Mucosa of gallbladder (tissue), 1 donor: ENCODE measurements at regions not wholly inside any gene's neighbourhood (a gene's known extent, or its start where the extent isn't known, plus 50 kb on each side); places are given as distances from the start of the nearest gene placed in this dataset.

ENCODE experiments used
- DNase-seq: peaks from one replicate; pipeline ENCODE4 v3.0.0-alpha.2; 2020; ENCODE audit warnings: low spot score
- donor health status: DM: no; HTN: no; CAD: no.

DNA sequence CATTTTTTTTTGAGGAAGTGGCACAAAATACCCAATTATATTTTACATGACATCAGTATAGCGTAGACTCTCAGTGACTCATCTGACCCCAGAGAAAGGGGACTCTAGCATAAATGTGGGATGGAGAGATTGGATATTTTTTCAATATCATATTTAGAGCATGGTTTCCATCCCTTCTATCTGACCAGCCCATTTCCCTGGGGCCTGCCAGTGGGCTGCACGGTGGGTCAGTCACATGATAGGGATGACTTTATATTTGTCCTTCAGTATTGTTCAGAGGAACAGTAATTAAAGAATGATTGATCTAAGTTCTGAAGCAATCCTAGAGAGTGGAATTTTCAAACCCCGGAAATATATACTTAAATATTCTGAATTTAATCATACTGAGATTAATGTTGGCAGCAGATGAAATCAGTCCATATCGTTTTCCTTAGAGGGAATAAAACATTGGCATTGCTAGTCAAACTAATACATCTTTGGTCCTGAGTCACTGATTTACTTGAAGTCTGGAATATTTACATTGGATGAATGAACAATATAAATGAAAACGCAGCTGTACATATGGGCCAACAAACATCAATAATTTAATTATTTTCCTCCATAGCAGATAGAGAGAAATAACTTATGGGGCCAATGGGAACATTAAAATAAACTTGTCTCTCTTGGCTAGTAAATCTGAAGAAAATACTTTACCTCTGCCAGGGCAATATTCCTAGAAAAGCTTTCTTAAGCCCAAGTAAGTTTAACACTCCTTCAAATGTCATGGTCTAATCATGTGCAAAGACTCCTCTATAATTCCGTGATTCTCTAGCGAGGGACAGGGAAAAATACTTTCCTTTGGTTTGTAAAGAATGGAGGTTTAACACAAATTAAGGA is 563.6 kb upstream of the PKDCC start:
- DNase-seq: no peak

DNA sequence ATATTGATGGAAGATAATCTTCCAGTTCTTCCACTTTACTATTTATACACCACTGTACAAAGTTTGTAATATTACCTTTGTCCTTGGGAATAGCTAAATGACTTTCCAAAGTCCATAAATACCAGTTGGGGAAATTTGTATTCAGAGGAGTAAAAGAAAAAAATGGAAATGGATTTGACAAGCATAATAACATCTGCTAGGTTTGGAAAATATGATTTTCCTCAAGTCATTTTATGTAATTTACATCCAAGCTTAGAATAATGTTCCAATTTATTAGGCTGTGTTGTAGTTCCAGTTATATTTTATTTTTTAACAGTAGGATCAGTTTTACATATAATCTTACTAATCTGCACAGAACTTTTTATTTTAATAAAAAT is 563.0 kb upstream of the PKDCC start:
- DNase-seq: no peak

DNA sequence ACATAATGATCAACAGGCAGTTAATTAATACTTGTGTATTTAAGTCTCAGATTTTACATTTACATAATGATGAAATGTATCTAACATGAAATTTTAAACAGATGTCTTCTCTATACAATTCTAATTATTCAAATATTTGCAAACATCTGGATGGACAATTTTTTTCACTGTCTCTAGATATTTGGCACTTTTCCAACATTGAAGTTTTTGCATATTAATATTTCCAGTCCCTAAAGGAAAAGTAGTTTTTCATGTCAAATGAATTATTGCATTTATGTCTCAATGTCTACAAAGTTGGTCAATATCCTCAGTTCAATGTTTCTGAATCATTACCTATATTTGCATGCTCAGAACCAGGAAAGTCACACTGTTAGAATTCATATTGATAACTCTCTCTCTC is 560.9 kb upstream of the PKDCC start:
- DNase-seq: no peak

DNA sequence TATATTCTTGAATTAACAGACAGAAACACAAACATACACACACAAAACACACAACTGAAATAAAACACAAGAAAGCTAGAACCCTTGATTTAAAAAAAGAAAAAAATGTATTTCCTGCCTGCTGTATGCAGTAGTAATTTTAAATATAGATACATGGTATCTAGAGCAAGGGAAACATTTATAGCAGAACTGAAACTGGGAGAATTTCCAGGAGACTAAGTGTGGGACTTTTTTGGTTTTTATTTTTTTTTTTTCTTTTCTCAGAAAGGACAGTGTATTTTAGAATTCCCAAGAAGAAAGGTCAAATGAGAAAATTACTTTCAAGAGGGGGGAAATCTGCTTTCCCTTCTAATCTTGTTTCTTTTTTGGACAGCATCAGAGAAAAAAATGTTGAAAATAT is 558.9 kb upstream of the PKDCC start:
- no peak for DNase-seq

DNA sequence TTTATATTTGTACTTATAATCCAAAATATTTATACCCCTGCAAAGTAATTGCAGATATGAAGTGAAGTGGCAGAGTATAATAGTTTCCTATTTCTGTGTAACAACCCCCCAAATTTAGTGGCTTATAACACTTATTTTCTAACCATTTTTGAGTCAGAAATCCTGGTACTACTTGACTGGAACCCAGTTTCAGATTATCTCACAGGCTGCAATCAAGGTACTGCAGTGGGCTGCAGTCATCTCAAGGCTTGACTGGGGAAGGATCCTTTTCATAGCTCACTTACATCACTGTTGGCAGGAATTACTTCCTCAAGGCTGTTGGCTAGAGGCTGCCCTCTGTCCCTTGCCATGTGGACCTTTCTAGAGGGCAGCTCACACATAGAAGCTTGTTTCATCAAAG is 558.2 kb upstream of the PKDCC start:
- DNase-seq: no peak

DNA sequence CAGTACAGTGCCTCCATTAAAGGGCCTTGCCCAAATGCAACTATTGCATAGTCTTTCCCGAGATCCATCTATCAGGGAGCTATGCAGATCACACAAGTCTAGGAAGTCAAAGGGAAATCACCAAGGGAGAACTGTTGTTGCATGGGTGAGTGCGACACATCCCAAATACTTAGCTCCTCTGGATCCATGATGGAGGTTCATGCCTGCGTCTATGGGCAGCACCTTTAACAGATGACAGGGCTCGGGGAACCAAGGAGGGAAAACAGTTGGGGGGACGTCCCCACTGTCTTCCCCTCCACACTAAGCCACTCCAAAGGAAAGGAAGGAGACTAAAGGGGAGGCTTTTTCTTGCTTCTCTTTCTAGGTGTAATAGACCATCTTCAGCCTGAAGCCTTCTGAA is 552.8 kb upstream of the PKDCC start:
- DNase-seq: no peak

DNA sequence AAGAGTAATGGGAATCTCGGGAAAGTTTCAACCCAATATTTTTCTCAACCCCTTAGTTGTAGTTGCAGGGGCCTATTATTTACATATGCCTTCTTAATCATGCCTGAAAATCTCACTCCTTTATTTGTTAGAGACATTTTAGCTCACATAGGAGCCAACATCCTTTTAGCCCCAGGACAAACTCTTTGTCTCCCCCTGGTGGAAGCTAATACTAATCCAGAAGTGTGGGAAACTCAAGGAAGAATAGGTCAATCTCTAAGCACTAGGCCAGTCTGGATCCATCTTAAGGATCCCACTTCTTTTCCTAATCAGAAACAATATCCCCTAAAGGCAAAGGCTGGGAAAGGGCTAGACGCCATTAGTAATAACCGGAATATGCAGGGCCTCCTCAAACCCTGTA is 550.9 kb upstream of the PKDCC start:
- DNase-seq: no peak

DNA sequence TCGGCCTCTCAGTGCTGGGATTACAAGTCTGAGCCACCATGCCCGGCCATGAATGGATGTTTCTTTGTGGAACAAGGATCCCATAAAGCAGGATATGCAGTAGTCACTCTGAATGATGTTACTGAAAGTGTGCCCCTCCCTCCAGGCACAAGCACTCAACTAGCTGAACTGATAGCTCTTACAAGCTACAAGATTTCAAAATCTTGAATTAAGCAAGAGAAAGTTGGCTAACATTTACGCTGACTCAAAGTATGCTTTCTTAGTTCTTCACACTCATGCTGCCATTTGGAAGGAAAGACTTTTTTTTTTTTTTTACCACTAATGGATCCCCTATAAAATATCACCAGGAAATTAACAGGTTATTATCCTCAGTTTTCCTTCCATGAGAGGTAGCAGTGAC is 549.0 kb upstream of the PKDCC start:
- DNase-seq: no peak

DNA sequence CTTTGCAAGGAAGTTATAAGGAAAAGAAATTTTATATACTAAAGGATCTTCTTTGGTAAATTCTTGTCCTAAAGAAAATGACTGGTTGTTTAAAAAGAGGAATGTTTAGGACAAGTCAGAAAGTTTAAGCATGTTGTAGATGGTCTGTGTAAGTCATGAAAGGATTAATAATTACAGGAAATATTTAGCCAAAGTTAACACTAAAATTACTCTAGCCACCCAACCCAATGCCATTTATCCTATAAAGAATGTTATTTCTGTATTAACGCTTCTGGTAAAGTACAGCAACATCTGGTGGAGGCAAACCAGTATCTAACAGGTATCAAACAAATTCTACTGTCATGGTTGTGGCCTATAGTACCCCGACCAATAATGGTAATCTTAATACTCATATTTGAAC is 546.9 kb upstream of the PKDCC start:
- no peak for DNase-seq

DNA sequence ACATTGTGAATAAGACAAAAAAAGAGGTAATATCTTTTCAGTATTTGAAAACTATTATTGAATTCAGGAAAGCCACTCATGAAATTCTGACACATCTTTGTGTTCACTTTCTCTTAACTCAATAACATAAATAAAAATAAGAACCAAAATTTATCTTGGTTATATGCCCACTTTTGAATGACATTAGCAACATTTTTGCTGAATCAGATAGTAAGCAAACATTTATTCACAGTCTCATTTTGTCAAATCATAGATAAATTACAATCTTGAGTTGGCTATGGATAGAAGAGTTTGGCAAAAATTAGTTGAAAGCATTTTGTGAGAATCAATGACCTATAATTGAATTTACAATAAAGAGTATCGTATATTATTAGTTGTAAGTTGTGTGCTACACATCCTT is 545.1 kb upstream of the PKDCC start:
- DNase-seq: no peak

DNA sequence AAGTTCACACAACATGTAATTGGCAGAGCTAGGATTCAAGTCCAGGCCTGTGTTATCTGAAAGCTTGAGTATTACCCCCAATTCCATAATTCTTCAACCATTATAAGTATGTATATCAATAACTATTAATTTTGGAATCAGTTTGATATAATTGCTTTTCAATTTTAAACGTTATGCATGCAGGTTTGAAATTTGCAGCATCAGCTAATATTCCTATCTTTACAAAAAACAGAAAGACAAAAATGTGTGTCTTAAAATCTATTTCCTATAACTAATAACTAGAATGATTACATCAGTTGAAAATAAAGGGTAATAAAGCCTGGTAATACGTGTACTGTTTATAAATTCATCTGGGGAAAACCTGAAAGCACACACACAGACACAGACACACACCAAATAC is 543.3 kb upstream of the PKDCC start:
- DNase-seq: no peak

DNA sequence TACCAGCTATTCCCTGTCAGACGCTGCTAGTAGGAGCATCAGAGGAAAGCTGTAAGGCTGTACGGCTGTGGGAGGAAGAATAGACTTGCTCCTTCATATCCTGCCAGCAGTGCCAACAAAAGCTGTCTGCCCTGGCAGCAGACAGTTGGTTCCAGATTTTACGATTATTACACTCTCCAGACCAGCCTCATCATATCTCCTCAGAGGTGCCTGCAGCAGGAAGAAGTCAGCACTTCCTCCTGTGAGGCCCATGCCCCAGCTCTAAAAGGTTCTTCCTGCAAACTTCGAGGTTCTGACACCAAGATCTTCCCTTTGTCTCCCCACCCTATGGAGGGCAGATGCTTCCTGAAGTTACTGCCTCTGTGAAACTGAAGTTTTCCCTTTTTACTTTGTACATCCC is 537.7 kb upstream of the PKDCC start:
- no peak for DNase-seq

DNA sequence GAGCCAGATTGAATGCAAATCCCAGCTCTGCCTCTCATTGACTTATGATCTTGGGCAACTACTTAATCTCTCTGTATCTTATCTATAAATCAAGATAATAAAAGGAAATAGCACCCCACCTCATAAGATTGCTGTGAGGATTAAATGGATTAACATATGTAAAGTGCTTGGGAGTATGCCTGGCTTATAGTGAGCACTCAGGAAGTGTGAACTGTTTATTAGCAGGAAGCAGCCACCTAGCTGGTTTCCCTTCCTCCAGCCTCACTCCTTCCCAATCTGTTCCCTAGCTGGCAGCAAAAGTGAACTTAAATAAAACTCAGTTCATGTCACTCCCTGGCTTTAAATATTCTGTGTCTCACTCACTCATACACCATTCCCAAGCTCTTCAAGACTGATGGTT is 526.6 kb upstream of the PKDCC start:
- DNase-seq: no peak

DNA sequence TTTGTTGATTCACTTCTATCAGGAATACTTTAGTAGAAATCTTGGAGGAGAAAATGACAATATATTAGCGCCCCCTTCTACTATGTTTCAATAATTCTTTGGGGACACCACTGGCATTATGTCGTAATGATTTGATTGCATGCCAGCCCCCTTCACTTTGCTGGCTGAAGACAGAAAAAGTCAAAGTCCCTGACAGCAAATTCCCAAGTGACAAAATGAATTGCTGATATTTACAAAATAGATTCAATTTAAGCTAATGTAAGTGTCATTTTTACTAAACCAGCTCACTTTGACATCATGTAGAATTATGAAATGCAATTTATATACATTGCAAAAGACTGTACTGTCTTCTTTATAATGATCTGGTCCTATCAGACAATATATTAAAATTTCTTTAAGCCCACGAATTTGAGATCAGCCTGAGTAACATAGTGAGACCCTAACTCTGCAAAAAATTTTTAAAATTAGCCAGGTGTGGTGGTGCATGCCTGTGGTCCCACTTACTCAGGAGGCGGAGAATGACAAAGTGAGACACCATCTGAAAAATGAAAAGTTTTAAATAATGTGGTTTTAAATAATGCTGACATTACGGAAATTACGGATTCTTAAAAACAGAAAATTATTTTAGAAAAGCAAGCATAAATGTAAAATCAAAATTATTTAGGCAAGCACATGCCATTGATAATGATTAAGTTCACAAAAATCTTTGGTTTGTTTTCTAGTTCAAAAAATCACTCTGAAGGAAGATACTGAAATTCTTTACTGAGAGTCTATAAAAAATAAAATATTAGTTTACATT is 520.1 kb upstream of the PKDCC start:
- no peak for DNase-seq

DNA sequence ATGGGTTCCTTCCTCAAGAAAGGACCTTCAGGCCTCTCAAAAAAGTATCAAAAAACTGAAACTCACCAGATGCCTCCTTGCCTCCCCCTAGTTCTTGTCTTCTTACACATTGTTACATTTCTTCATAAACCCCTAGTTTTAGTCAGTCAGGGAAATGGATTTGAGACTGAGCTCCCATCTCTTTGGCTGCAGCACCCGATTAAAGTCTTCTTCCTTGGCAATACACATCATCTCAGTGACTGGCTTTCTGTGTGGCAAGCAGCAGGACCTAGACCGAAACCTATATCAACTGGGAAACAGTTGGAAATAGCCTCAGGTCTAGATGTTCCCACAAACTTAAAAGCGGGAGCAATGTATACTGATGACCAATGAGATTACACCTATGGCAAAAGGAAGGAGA is 512.2 kb upstream of the PKDCC start:
- no peak for DNase-seq

DNA sequence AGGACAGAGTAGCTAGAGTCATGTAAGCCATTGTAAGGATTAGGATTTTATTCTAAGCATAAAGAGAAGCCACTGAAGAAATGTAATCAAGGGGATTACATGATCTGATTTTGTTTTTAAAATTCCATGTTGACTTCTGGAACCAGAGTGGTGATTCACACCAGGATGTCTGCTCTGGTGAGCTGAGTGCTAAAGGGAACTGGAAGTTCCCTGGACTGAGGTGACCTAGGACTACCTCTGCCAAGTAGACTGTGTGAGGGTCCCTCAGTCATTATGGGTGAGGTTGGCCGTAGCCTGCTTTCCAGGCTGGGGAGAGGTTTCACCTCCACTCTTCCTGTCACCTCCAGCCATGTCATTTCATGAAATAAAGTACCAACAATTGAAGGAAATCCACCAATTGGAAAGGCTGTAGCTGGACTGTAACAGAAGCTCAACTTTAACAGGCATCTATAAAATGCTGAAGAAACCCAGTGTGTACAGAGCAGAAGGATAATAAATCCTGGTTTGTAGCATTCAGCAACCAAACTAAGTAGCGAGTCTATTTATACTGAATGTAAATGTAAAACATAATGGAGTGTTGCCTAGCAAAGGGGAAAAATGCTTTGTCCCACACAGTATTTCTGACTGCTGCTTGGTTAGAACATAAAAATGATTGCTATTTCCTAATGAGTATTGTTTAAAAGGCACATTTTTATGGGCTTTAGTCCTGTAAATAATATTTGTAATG is 507.4 kb upstream of the PKDCC start:
- no peak for DNase-seq

DNA sequence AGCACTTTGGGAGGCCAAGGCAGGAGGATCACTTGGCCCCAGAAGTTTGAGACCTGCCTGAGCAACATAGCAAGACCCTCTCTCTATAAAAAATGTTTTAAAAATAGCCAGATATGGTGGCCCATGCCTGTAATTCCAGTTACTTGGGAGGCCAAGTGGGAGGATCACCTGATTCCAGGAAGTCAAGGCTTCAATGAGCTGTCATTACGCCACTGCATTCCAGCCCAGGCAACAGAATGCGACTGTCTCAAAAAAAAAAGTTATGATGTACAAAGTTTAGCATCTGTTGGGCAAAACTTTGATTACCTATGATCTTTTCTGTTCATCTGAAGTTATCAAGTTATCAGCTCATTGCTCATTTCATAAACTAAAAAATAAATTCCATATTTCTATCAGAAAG is 504.1 kb upstream of the PKDCC start:
- no peak for DNase-seq

DNA sequence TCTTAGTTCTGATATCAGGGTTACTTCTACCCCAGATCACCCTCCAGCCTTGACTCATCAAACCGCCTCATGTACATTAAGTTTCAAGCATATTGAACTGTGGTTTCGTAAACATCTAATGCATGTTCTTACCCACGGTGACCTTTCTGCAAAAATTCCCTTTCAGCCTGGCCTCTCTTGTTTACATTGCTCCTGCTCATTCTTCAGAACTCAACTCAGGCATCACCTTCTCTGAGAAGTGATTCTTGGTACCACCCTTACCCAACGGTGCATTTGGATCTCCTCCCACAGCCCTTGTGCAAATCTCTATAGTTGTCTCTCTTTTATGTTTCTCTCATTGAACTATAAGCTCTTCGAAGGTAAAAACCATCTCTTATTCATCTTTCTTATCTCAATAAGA is 503.1 kb upstream of the PKDCC start:
- no peak for DNase-seq

DNA sequence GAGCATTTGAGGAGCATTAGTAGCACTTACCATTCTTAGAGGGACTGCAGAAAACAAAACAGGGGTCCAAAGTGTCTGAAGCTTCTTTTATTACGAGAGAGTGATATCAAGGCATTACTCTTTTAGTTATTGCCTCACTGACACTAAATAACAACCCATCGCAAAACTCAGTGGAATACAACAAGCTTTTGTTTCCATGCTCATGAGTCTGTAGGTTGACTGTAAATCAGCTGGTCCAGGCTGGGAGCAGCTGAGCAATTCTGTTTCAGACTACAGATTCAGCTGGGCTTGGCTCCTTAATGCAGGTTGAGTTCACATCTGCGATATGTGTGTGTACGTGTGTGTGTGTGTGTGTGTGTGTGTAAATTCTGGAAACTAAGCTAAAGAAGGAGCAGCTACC is 501.8 kb upstream of the PKDCC start:
- DNase-seq: no peak

DNA sequence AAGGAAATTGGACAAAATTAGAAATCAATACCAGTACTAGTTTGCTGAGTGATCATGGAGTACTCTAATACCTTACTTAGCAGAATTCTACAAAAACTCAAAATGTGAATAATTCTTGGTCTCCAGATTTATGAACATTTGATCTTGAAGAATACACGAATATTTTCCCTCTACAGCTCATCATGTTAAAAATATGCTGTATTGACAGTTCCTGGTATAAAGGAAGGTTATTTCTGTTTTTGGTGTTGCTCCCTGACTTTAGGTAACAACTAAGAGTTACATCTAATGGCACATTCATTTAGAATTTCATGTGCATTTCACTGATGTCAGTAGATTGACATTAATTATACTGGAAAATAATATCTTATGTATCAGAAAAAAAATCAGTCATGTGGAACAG is 479.2 kb upstream of the PKDCC start:
- DNase-seq: no peak

DNA sequence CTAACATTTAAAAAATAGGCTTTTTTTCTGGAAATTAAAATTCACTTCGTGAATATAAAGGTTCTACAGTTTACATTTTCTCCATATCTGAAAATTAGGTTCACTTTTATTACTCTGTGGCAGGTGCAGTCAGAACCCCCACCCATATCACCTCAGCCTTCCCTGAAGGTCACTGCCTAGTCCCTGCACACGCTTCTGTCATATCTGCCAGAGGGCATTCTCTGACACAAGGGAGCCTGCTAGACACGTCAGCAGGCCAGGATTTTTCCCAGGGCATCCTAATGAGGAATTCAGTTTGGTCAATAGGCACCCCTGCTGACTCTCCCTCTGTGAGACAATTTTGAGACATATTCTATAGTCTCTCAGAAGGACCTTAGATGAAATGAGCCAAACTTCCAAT is 475.7 kb upstream of the PKDCC start:
- DNase-seq: no peak

DNA sequence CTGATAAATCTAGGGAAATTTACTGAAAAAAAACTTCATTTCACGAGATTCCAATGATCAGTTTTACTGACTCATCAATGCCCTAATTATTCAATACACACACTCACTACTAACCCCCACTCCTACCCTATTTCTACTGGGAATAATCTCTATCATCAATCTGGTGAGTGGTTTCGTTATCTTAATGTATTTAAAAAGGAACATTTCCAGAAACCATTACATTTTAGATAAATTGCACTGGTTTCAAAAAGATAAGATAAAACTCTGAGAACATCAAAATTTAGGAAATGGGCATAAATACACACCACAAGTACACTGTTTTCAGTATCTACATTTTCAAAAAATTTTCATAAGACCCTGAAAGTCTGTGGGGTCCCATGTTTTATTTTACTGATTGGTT is 471.4 kb upstream of the PKDCC start:
- DNase-seq: no peak

DNA sequence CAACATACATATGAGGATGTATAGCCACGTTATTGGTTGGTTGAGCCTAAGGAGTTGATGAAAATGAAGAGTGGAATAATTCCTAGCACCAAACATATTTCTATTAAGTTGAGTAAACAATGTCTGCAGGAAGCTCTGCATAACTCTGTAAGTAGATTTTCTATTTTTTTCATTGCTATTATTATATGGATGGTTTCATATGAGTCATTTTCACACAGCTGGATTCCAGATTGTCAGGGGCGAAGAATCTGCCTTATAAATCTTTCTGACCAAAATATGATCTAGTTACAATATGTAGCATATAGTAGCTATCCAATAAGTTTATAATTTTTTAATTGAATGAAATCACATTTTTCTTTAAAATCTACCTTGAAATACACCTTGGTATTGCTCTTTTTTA is 468.0 kb upstream of the PKDCC start:
- no peak for DNase-seq
